Left ventricle myocardium superior (tissue), 1 donor: ENCODE measurements at regions not wholly inside any gene's neighbourhood (a gene's known extent, or its start where the extent isn't known, plus 50 kb on each side); places are given as distances from the start of the nearest gene placed in this dataset.

ENCODE experiments used
- ATAC-seq: fragments of 200-7000 bp; cut with Tn5 transposase; one replicate; pipeline ENCODE4 v1.9.1; 2020; ENCODE audit warnings: mild to moderate bottlenecking, moderate library complexity
- DNase-seq: peaks from one replicate; pipeline ENCODE4 v3.0.0-alpha.2; 2020
- intact Hi-C: fragments of 100-400 bp; cut with micrococcal nuclease; formaldehyde crosslinking; loops from one replicate; pipeline ENCODE4 v1.11.0; 2022
- donor health status: DM: no; HTN: yes; CAD: no; lungs with severe emphysema.

GRCh38 chr15:31235311-31236183, 91.1 kb upstream of the KLF13 start:
- peak; percentile 90 for DNase-seq
- intact Hi-C loops = no loop called here
- peak; percentile 86 for ATAC-seq

GRCh38 chr15:31236184-31237042, 90.2 kb upstream of the KLF13 start:
- intact Hi-C loops = no loop called here
- ATAC-seq = peak; percentile 93

GRCh38 chr15:31237043-31237324, 89.7 kb upstream of the KLF13 start:
- DNase-seq (no peak), ATAC-seq (no peak)
- intact Hi-C loops = no loop called here

More at GRCh38 chr15:31236184-31237042, 90.2 kb upstream of the KLF13 start:
- peak; percentile 79 for DNase-seq

- intact Hi-C loops = no loop called here
- no peak for DNase-seq
- no peak for ATAC-seq
These were observed 87.7 kb upstream of the KLF13 start for GRCh38 chr15:31238906-31239305.

GRCh38 chr15:31239409-31239808, 87.2 kb upstream of the KLF13 start:
- DNase-seq (no peak), ATAC-seq (no peak)
- intact Hi-C loops = no loop called here

- no peak for ATAC-seq
- no peak for DNase-seq
- intact Hi-C loops = no loop called here
These were observed 84.6 kb upstream of the KLF13 start for GRCh38 chr15:31241888-31242522.

GRCh38 chr15:31243895-31244294, 82.7 kb upstream of the KLF13 start:
- intact Hi-C loops = no loop called here
- DNase-seq (no peak), ATAC-seq (no peak)

- intact Hi-C loops = no loop called here
- ATAC-seq (no peak), DNase-seq (no peak)
These were observed 81.4 kb upstream of the KLF13 start for GRCh38 chr15:31245135-31245689.

- intact Hi-C loops = no loop called here
- DNase-seq (no peak), ATAC-seq (no peak)
These were observed 80.9 kb upstream of the KLF13 start for GRCh38 chr15:31245756-31246155.

- ATAC-seq (no peak), DNase-seq (no peak)
- intact Hi-C loops = no loop called here
These were observed 79.2 kb upstream of the KLF13 start for GRCh38 chr15:31247404-31247803.

GRCh38 chr15:31248263-31248662, 78.4 kb upstream of the KLF13 start:
- no peak for DNase-seq
- ATAC-seq = no peak
- intact Hi-C loops = no loop called here

GRCh38 chr15:31248951-31249350, 77.7 kb upstream of the KLF13 start:
- intact Hi-C loops = no loop called here
- DNase-seq (no peak), ATAC-seq (no peak)

- no peak for ATAC-seq
- no peak for DNase-seq
- intact Hi-C loops = no loop called here
These were observed 76.6 kb upstream of the KLF13 start for GRCh38 chr15:31250033-31250432.

GRCh38 chr15:31251165-31251564, 75.5 kb upstream of the KLF13 start:
- ATAC-seq = no peak
- intact Hi-C loops = no loop called here
- DNase-seq = no peak

GRCh38 chr15:31252171-31252785, 74.4 kb upstream of the KLF13 start:
- ATAC-seq (no peak), DNase-seq (no peak)
- intact Hi-C loops = no loop called here

- ATAC-seq = peak; percentile 65
- intact Hi-C loops = no loop called here
- DNase-seq = no peak
These were observed 72.0 kb upstream of the KLF13 start for GRCh38 chr15:31254431-31255175.

- intact Hi-C loops = no loop called here
- no peak for DNase-seq
These were observed 71.5 kb upstream of the KLF13 start for GRCh38 chr15:31255176-31255510.

GRCh38 chr15:31255732-31256377, 70.8 kb upstream of the KLF13 start:
- intact Hi-C loops = no loop called here
- DNase-seq (no peak), ATAC-seq (no peak)

More at GRCh38 chr15:31255176-31255510, 71.5 kb upstream of the KLF13 start:
- ATAC-seq = no peak
